ENCODE measurements at regions not wholly inside any gene's neighbourhood (a gene's known extent, or its start where the extent isn't known, plus 50 kb on each side); places are given as distances from the start of the nearest gene placed in this dataset.

DNA sequence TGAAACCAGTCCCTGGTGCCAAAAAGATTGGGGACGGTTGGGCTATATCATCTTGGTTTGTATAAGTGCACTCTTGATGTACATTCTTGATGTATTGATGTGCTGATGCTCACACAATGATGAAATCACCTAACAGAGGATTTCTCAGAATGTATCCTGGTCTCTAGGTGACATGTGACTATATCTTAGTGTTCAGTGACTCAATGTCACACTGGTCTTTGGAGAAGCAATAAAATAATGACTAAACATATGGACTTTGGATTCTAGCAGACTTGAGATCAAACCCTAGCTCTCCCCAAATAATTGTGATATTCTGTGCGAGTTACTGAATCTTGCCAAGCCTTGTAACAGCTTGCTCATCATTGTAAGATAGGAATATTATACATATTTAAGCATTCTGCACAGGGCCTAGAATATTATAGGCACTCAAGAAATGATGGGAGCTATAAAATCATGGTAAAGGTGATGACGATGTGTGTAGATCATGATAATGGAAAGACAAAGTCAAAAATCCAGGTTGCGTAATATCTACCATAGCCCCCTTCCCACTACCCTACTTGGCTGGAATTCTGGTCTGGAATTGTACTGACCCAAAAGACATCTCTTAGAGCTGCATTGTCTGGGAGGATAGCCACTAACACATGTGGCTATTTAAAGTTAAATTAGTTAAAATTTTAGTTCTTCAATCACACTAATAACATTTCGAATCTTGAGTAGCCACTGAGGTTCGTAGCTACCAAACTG is 117.6 kb upstream of the PWP1 start:
- no peaks in the 10 kb centered on the region for H3K27me3 ChIP-seq
- H4K20me1 ChIP-seq = no peaks in the 10 kb centered on the region
- TF ChIP-seq Cebpa-rat (IDR thresholded peaks at IDR 0.05) = peak; percentile 42; the same call in 1 of the 2 replicates
- H3K27ac ChIP-seq = no peak overlapping the region
- no peak overlapping the region for H3K4me3 ChIP-seq
- peaks cover 8% of the 10 kb centered on the region for H3K4me1 ChIP-seq
- no peak overlapping the region for H3K9ac ChIP-seq
- no peaks in the 10 kb centered on the region for H3K36me3 ChIP-seq
- no peaks in the 10 kb centered on the region for H3K9me3 ChIP-seq
- H3K4me2 ChIP-seq = no peak overlapping the region

- no peak overlapping the region for H3K4me2 ChIP-seq
- no peaks in the 10 kb centered on the region for H3K36me3 ChIP-seq
- H3K9me3 ChIP-seq = no peaks in the 10 kb centered on the region
- H3K9ac ChIP-seq = no peak overlapping the region
- H3K4me1 ChIP-seq = peaks cover 8% of the 10 kb centered on the region
- H3K27me3 ChIP-seq = no peaks in the 10 kb centered on the region
- H3K27ac ChIP-seq = no peak overlapping the region
- TF ChIP-seq Cebpa-rat (IDR thresholded peaks at IDR 0.05) = no peak
- no peak overlapping the region for H3K4me3 ChIP-seq
- no peaks in the 10 kb centered on the region for H4K20me1 ChIP-seq
Measured at GRCh38 chr12:107568718-107569117, 116.9 kb upstream of the PWP1 start.

DNA sequence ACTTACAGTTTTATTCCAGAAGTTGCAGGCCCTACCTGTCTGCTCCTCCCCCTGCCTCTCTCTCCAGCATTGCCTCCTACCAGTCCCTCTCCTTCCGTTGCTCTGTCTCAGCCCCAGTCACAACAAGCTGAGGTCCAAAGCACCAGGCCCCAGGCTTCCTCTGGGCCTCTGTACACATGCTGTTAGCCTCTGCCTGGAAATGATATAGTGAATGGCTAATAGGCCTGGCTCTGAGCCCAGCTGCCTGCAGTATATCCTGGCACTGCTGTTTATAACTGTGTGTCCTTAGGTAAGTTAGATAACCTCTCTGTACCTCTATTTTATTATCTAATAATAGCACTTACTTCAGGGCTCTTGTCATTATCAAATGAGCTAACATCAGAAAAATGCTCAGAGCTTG is 114.9 kb upstream of the PWP1 start:
- Histone ChIP-seq H3K27me3 (no peaks in the 10 kb centered on the region), H3K36me3 (no peaks in the 10 kb centered on the region), H3K27ac (no peak overlapping the region), H3K9ac (no peak overlapping the region), H3K9me3 (no peaks in the 10 kb centered on the region), H3K4me1 (no peaks in the 10 kb centered on the region), H4K20me1 (no peaks in the 10 kb centered on the region), H3K4me3 (no peak overlapping the region), H3K4me2 (no peak overlapping the region)
- no peak for TF ChIP-seq Cebpa-rat (IDR thresholded peaks at IDR 0.05)

DNA sequence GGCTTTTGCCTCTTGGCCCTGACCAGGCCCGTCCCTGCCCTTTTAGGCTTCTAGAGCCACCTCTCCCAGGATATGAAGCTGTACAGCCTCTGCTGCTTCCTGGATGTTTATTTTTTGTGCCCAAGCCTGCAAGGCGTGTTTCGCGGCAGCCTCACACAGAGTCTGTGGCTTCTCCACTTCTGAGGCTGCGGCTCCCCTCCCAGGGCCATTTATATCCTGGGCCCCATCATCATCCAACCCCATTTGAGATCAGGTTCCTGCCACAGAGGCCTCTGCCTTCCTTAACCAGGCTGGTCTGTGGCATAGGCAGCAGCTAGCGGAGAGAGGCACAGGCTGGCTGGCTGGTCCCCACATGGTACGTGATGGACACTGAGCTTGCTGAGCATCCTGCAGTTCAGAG is 114.1 kb upstream of the PWP1 start:
- Histone ChIP-seq H3K9ac (no peak overlapping the region), H3K9me3 (no peaks in the 10 kb centered on the region), H3K4me3 (no peak overlapping the region), H3K4me2 (no peak overlapping the region), H4K20me1 (no peaks in the 10 kb centered on the region), H3K36me3 (no peaks in the 10 kb centered on the region), H3K27me3 (no peaks in the 10 kb centered on the region), H3K27ac (no peak overlapping the region), H3K4me1 (no peaks in the 10 kb centered on the region)
- TF ChIP-seq Cebpa-rat (IDR thresholded peaks at IDR 0.05) = no peak

GRCh38 chr12:107574691-107575090 is 110.9 kb upstream of the PWP1 start:
- H3K27me3 ChIP-seq = no peaks in the 10 kb centered on the region
- H4K20me1 ChIP-seq = no peaks in the 10 kb centered on the region
- no peak for TF ChIP-seq Cebpa-rat (IDR thresholded peaks at IDR 0.05)
- no peak overlapping the region for H3K27ac ChIP-seq
- H3K36me3 ChIP-seq = no peaks in the 10 kb centered on the region
- no peak overlapping the region for H3K9ac ChIP-seq
- H3K4me1 ChIP-seq = no peaks in the 10 kb centered on the region
- no peak overlapping the region for H3K4me2 ChIP-seq
- no peaks in the 10 kb centered on the region for H3K9me3 ChIP-seq
- no peak overlapping the region for H3K4me3 ChIP-seq

- no peak for TF ChIP-seq Cebpa-rat (IDR thresholded peaks at IDR 0.05)
- Histone ChIP-seq H3K27me3 (no peaks in the 10 kb centered on the region), H4K20me1 (no peaks in the 10 kb centered on the region), H3K4me2 (no peak overlapping the region), H3K27ac (no peak overlapping the region), H3K9me3 (no peaks in the 10 kb centered on the region), H3K4me3 (no peak overlapping the region), H3K9ac (no peak overlapping the region), H3K36me3 (no peaks in the 10 kb centered on the region), H3K4me1 (peaks cover 7% of the 10 kb centered on the region)
Measured at GRCh38 chr12:107580750-107581618, 104.6 kb upstream of the PWP1 start.

GRCh38 chr12:107581619-107582015 is 104.0 kb upstream of the PWP1 start:
- H3K27ac ChIP-seq = no peak overlapping the region
- no peak for TF ChIP-seq Cebpa-rat (IDR thresholded peaks at IDR 0.05)
- H3K9me3 ChIP-seq = no peaks in the 10 kb centered on the region
- H3K27me3 ChIP-seq = no peaks in the 10 kb centered on the region
- no peak overlapping the region for H3K4me2 ChIP-seq
- peaks cover 7% of the 10 kb centered on the region for H3K4me1 ChIP-seq
- no peaks in the 10 kb centered on the region for H4K20me1 ChIP-seq
- no peak overlapping the region for H3K4me3 ChIP-seq
- no peaks in the 10 kb centered on the region for H3K36me3 ChIP-seq
- H3K9ac ChIP-seq = no peak overlapping the region

GRCh38 chr12:107583551-107583950 is 102.0 kb upstream of the PWP1 start:
- no peak for TF ChIP-seq Cebpa-rat (IDR thresholded peaks at IDR 0.05)
- Histone ChIP-seq H3K4me2 (no peak overlapping the region), H3K9ac (0 out of 2 replicates have a peak overlapping the region, but pooled peaks have one; percentile 11), H3K9me3 (no peaks in the 10 kb centered on the region), H3K36me3 (no peaks in the 10 kb centered on the region), H3K4me3 (no peak overlapping the region), H3K4me1 (peaks cover 7% of the 10 kb centered on the region), H3K27me3 (no peaks in the 10 kb centered on the region), H4K20me1 (no peaks in the 10 kb centered on the region), H3K27ac (no peak overlapping the region)

DNA sequence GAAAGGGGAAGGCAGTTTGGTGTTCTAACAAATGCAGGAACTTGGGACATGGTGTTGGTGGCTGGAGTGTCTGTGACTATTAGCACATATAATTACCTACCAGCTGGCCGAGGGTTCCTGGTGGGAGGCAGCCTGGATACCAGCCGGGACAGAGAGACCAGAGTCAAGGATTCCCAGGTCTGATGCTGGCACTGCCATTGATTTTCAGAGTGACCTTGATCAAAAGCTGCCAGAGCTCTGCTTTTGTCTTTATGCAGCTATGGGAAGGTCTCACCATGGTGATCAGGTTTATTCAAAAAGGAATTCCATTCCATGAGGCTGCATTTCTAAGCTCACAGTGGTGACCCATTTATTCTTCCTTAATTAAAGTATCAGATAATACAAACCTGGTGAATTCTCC is 101.0 kb upstream of the PWP1 start:
- Histone ChIP-seq H3K9ac (no peak overlapping the region), H3K4me3 (no peak overlapping the region), H3K4me1 (peaks cover 7% of the 10 kb centered on the region), H3K27ac (no peak overlapping the region), H3K4me2 (no peak overlapping the region), H3K27me3 (no peaks in the 10 kb centered on the region), H3K36me3 (no peaks in the 10 kb centered on the region), H3K9me3 (no peaks in the 10 kb centered on the region), H4K20me1 (no peaks in the 10 kb centered on the region)
- TF ChIP-seq Cebpa-rat (IDR thresholded peaks at IDR 0.05) = no peak

- Histone ChIP-seq H3K36me3 (no peaks in the 10 kb centered on the region), H3K4me3 (no peak overlapping the region), H3K4me1 (peaks cover 7% of the 10 kb centered on the region), H3K9me3 (no peaks in the 10 kb centered on the region), H3K9ac (no peak overlapping the region), H3K27ac (no peak overlapping the region), H3K27me3 (no peaks in the 10 kb centered on the region), H4K20me1 (no peaks in the 10 kb centered on the region), H3K4me2 (no peak overlapping the region)
- no peak for TF ChIP-seq Cebpa-rat (IDR thresholded peaks at IDR 0.05)
Measured at GRCh38 chr12:107586256-107586970, 99.2 kb upstream of the PWP1 start.
